ENCODE measurements at regions not wholly inside any gene's neighbourhood (a gene's known extent, or its start where the extent isn't known, plus 50 kb on each side); places are given as distances from the start of the nearest gene placed in this dataset.

DNA sequence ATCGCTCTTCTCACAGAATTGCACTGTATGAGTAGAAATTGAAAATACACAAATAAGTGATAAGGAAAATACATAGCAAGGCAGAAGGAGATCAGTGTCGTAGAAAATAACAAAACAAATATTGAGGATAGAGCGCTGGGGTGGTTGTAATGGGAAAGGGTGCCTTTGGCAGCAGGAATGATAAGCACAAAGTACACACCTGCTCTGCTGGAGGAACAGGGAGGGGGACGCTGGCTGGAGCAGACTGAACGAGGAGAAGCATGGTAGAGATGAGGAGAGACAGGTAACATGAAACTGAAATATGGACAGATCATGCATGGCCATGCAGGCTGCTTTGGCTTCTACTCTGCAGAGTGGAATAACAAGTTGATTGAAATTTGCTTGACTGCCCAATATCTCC is 181.2 kb upstream of the FSHR start:
- TF ChIP-seq EZH2 (IDR thresholded peaks at IDR 0.05) (no peak), POLR2AphosphoS5 (IDR thresholded peaks at IDR 0.05; ENCODE audit: borderline replicate concordance, low read depth, low read length) (no peak), FOXP2 (optimal IDR thresholded peaks at IDR 0.05; ENCODE audit: control extremely low read depth, extremely low read length, insufficient read depth) (no peak)

All from SK-N-MC (cell line).